ENCODE measurements at regions not wholly inside any gene's neighbourhood (a gene's known extent, or its start where the extent isn't known, plus 50 kb on each side); places are given as distances from the start of the nearest gene placed in this dataset.

DNA sequence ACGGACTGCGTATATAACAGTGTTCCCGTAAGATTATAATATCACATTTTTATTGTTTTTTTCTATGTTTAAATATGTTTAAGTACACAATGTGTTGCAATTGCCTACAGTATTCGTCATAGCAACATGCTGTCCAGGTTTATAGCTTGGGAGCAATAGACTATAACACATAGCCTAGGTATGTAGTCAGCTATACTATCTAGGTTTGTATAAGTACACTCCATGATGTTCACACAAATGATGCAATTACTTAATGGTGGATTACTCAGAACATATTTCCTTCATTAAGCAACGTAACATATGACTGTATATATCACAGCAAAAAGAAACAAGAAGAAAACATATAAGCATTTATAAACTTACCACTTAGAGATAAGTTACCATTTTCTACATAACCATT is 160.0 kb downstream of the CBLN1 start:
- TF ChIP-seq POLR2A (IDR thresholded peaks at IDR 0.05): no peak
- TF ChIP-seq, protein P1, sequence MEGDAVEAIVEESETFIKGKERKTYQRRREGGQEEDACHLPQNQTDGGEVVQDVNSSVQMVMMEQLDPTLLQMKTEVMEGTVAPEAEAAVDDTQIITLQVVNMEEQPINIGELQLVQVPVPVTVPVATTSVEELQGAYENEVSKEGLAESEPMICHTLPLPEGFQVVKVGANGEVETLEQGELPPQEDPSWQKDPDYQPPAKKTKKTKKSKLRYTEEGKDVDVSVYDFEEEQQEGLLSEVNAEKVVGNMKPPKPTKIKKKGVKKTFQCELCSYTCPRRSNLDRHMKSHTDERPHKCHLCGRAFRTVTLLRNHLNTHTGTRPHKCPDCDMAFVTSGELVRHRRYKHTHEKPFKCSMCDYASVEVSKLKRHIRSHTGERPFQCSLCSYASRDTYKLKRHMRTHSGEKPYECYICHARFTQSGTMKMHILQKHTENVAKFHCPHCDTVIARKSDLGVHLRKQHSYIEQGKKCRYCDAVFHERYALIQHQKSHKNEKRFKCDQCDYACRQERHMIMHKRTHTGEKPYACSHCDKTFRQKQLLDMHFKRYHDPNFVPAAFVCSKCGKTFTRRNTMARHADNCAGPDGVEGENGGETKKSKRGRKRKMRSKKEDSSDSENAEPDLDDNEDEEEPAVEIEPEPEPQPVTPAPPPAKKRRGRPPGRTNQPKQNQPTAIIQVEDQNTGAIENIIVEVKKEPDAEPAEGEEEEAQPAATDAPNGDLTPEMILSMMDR (IDR thresholded peaks at IDR 0.05): no peak

Measured in esophagus squamous epithelium (tissue), 4 donors.